Anterior cingulate cortex (tissue), 58 donors: ENCODE measurements at regions not wholly inside any gene's neighbourhood (a gene's known extent, or its start where the extent isn't known, plus 50 kb on each side); places are given as distances from the start of the nearest gene placed in this dataset.
"Not testable (repeated sequence)": the region's sequence is repeated elsewhere in the genome, so short reads cannot be mapped to it uniquely, and the experiment has no call there.

Experiments used
- DNase-seq, 58 donors: peaks; one replicate each; lab custom pipeline; 2025; lab: John Stamatoyannopoulos, UW

GRCh38 chr15:69665641-69666111 is 213.1 kb downstream of the RPLP1 start:
- peak in 3 of 58 donors; percentile 4 to 25 (median 9) for DNase-seq

GRCh38 chr15:69666441-69666882 is 213.8 kb downstream of the RPLP1 start:
- peak in 8 of 58 donors; percentile 8 to 49 (median 16) for DNase-seq

GRCh38 chr15:69666921-69667811 is 214.5 kb downstream of the RPLP1 start:
- peak in 27 of 58 donors; percentile 11 to 70 (median 38) for DNase-seq

- DNase-seq = no peak
These were observed 215.6 kb downstream of the RPLP1 start for GRCh38 chr15:69668039-69668705.

- DNase-seq = no peak
These were observed 216.3 kb downstream of the RPLP1 start for GRCh38 chr15:69668963-69669362.

- DNase-seq = no peak
These were observed 216.8 kb downstream of the RPLP1 start for GRCh38 chr15:69669446-69669845.

- DNase-seq = no peak
These were observed 220.8 kb downstream of the RPLP1 start for GRCh38 chr15:69673291-69673881.

- no peak for DNase-seq
These were observed 223.1 kb downstream of the RPLP1 start for GRCh38 chr15:69675731-69676130.

- DNase-seq = no peak
These were observed 224.8 kb downstream of the RPLP1 start for GRCh38 chr15:69677403-69677802.

GRCh38 chr15:69679623-69680228 is 227.1 kb downstream of the RPLP1 start:
- no peak for DNase-seq

- DNase-seq = not testable (repeated sequence)
These were observed 232.2 kb downstream of the RPLP1 start for GRCh38 chr15:69684823-69685222.

GRCh38 chr15:69685512-69686452 is 233.2 kb downstream of the RPLP1 start:
- no peak for DNase-seq

GRCh38 chr15:69686626-69687025 is 234.0 kb downstream of the RPLP1 start:
- DNase-seq = no peak

- DNase-seq = no peak
These were observed 236.5 kb downstream of the RPLP1 start for GRCh38 chr15:69689133-69689532.

GRCh38 chr15:69691307-69692015 is 238.8 kb downstream of the RPLP1 start:
- DNase-seq = no peak

GRCh38 chr15:69692342-69692741 is 239.7 kb downstream of the RPLP1 start:
- no peak for DNase-seq

- no peak for DNase-seq
These were observed 240.4 kb downstream of the RPLP1 start for GRCh38 chr15:69693059-69693458.

- DNase-seq = no peak
These were observed 244.3 kb downstream of the RPLP1 start for GRCh38 chr15:69696946-69697345.

GRCh38 chr15:69697916-69698315 is 245.3 kb downstream of the RPLP1 start:
- DNase-seq = peak in 5 of 58 donors; percentile 6 to 13 (median 10)
